Right renal cortex interstitium (tissue), 3 donors: ENCODE measurements at regions not wholly inside any gene's neighbourhood (a gene's known extent, or its start where the extent isn't known, plus 50 kb on each side); places are given as distances from the start of the nearest gene placed in this dataset.

Source experiments
- DNase-seq, 3 donors: peaks; one replicate each; pipeline ENCODE4 v3.0.0-alpha.2; 2013; ENCODE audit warnings: low read depth in 3 of 3, low spot score in 2 of 3

GRCh38 chr1:209400351-209401220 lies 182.9 kb upstream of the CAMK1G start:
- DNase-seq: no peak

DNA sequence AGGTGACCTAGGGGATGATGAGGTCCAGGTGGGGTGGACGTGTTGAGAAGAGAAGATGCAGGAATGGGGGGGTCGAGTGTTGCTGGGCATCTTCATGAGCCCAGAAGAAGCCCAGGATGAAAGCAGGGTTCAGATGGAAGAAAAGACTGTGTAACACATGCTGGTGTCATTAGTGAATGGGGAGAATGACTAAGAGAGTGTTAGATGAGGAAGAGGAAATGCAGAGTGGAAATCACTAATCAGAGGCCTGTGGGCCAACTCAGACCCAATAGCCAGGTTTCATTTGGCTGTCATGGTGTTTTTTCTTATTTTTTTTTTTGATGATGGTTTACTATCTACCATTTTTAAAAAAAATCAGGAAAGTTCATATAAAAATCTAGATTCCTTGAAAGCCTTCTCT lies 180.8 kb upstream of the CAMK1G start:
- no peak for DNase-seq

- DNase-seq: no peak
These were observed 179.6 kb upstream of the CAMK1G start for GRCh38 chr1:209403921-209404320.

- DNase-seq: no peak
These were observed 178.9 kb upstream of the CAMK1G start for GRCh38 chr1:209404577-209404976.

GRCh38 chr1:209405183-209405814 lies 178.2 kb upstream of the CAMK1G start:
- DNase-seq: no peak

DNA sequence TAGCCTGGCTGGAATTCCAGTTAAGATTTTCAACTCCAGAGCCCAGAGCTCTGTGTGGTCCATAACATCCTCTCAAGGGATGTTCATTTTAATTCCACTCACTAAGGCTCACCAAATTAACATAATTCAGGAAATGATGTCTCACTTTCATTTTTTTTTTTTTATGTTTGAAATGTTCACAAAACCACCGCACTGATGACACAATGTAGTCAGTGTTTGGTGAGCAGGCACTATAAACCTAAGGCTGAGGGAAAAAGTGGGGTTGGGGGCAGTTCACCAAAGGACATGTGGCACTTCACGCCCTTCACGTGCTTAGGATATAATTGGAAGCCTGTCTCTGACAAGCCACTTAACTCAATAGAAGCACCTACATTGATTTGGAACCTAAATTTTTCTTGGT lies 177.3 kb upstream of the CAMK1G start:
- DNase-seq: no peak

DNA sequence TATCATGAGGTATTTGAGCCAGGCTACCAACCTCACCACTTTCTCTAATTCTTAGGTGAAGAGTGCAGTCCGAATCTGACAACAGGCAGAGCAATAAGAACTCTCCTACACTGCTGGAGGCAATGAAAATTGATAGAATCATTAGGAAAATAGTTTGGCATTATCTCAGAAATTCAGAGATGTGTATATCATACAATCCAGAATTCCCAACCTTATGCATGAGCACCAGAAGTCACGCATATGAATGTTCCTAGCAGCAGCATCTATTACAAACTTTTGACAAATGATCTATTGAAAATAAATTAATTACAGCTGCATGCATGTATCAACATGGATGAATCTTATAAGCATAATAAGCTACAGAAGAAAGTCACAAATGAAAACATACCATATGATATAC lies 176.9 kb upstream of the CAMK1G start:
- no peak for DNase-seq

GRCh38 chr1:209409780-209410179 lies 173.7 kb upstream of the CAMK1G start:
- no peak for DNase-seq

DNA sequence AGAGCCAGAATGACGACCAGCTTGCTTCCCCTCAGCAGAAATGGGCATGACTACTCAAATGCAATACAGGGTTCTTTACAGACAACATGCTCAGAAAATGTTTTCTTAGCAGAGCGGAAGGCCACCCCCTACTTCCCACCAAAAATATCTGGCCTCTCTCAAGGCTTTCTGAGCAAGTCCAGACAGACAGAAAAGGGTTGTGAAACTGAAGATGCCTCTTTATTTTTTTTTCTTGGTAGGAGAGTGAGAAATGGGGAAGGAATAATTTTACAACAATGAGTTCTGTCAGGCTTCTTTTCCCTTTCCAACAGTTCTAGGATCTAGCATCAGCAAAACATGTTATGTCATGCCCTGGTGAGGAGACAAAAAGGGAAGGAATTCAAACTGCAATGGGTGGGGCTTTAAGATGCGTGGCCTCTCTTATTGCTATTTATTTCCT lies 172.0 kb upstream of the CAMK1G start:
- DNase-seq: no peak

DNA sequence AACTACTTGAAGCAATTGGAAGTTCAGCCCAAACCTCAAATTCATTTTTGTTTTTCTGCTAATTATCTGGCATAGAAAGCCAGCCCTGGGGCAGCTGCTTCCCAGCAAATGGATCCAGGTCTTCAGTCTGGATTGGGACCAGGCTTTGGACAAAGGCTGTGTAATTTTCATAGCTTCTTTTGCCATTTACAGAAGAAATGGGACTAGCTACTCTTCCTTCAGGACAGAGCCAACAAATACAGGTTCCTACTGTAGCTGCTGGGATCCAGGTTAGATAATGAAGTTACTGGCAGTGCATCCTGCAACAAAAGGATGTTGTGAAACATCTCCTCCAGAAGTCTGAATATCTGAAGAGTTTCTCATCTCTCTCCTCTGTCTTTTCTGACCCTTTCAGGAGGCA lies 171.5 kb upstream of the CAMK1G start:
- no peak for DNase-seq

DNA sequence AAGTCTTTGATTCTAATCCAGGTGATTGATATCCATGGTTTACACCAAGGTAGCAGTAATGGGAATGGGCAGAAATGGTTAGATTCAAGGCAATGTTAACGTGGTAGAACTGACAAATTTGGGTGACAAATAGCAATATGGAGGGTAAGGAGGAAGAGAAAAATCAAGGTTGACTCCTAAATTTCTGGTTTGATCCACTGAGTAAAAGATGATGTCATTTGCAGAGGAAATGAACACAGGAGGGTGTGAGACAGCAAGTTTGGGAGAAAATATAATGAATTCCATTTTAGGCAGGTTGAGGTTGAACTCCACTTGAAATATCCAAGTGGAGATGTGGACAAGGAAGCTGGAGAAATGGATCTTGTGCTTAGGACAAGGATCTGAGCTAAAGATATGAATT lies 170.9 kb upstream of the CAMK1G start:
- no peak for DNase-seq

DNA sequence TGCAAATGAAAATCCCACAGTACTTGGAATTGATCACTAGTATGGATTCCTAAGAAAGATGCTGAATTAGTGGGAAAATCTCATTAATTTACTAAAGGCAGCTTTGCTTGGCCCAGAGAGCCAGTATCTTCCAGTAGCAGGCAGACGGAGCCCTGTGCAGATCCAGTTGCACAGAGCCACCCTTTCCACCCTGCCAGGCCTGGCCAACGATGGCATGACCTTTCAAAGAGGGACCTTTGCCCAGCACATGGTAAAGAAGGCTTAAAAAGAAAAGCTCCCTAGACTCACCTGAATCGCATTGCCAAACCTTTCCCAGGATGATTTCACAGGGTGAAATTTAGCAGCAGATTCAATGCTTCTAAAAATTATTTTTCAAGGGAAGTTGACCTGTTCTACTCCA lies 170.5 kb upstream of the CAMK1G start:
- no peak for DNase-seq

- no peak for DNase-seq
These were observed 168.6 kb upstream of the CAMK1G start for GRCh38 chr1:209414803-209415329.

GRCh38 chr1:209416039-209416438 lies 167.5 kb upstream of the CAMK1G start:
- DNase-seq: no peak

DNA sequence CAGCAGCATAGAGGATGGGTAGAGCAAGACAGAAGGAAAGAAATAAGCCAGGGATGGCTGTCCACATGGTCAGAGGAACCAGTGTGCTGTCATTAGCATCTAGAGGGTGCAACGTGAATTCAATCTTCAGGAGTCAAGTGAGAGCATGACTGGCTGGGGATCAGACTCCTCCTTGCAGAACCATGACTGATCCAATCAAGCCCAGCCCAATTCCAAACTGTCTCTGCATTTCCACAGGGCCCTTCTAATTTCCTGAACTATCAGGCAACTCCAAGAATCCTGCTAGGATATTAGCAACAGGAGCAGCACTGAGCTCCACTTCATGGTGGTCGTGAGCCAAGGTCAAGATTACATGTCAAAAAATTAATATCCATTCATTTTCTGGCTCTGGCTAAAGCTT lies 166.8 kb upstream of the CAMK1G start:
- DNase-seq: no peak

DNA sequence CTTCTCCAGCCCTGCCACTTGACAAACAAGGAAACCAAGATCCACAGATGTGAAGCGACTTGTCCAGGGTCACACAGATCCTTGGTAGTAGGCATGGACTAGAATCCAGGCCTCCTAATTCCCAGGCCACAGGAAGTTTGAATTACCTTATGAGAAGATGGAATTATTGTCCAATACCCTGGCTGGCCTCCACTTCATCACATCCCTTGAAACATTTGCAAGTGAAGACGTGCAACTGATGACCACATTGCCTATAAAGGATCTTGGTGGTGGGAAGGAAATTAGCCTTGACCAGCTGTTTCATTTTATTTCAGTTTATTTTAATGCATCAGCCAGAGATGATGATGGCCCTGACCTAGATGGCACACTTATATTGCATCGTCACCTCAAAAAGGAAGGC lies 165.8 kb upstream of the CAMK1G start:
- DNase-seq: no peak

DNA sequence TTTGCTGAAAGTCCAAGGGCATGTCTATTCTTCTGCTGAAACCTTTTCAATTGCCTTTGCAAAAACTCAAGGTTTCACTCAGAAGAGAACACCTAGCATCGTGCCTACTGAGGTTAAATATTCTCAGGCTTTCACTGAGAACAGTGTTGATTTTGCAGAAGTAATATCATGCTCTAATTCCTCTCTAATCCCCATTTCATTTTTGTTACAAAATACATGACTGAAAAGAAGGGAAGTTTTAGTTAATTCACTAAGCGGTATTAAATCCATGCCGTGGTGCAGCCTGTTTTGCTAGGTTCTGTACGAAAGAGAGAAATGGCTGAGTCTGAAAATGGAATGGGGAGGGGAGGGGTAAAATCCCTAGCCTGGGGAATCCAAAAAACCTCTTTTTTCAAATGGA lies 163.2 kb upstream of the CAMK1G start:
- no peak for DNase-seq

GRCh38 chr1:209421186-209421585 lies 162.3 kb upstream of the CAMK1G start:
- no peak for DNase-seq

DNA sequence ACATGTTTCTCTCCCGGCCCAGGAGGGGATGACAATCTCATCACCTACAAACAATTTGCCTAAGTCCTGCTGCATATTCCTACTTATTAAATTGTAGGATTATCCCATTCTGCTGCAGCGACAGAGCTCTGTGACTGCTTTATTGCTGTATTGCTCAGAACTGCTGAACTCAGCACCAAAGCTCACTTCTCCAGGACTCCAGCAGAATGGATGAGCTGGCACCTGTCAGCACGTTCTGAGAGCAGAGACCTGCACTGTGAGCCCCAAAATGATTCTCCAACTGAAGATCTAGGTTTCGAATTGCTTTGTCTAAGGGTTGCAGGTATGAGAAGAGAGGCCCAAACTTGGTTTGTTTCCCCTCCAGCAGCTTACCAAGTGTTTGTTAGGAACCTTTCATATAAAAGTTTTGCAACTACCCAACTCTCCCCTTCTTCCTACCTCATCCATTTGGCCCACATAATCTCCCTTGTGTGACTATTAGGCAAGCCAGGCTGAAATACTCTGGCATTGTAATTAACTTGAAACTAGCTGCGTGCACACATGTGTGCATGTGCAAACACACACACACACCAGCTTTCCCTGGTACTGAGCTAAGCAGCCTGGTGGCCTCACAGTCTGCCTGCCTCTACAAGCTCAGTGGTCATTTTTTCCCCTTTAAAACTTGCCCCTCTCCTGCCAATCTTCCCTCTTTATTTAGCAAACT lies 161.4 kb upstream of the CAMK1G start:
- no peak for DNase-seq

- DNase-seq: no peak
These were observed 157.6 kb upstream of the CAMK1G start for GRCh38 chr1:209425959-209426358.

- no peak for DNase-seq
These were observed 156.2 kb upstream of the CAMK1G start for GRCh38 chr1:209427277-209427676.
